ENCODE measurements at regions not wholly inside any gene's neighbourhood (a gene's known extent, or its start where the extent isn't known, plus 50 kb on each side); places are given as distances from the start of the nearest gene placed in this dataset.

DNA sequence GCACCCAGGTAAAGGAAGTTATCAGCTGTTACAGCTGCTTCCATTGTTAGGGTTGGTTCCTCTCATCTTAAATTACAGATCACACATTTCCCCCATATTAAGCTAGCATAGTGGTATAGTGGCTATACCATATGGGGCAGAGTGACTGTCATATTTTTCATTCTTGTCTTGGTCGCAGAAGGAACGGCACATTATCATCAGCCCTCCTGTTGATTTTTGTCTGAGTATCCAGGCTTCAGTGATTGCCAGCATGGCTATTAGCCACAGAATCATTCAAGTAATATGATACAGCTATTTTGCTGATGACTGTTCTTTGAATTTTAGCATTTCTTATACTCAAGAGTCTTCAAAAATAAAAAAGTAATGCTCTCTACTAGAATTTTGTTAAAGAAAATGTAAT lies 240.9 kb downstream of the LIG4 start:
- FAIRE-seq = no peak
- no peaks in the 10 kb centered on the region for H3K4me1 ChIP-seq (replicated peaks in 1 of 2; ENCODE audit: control insufficient read depth in 2 of 2, insufficient read depth in 2 of 2, low read length in 2 of 2)
- H3K9ac ChIP-seq (ENCODE audit: insufficient read depth in 1 of 2, low read depth in 2 of 2, low read length in 2 of 2) = no peak overlapping the region
- DNase-seq (ENCODE audit: extremely low read depth in 1 of 4, low spot score in 3 of 4) = no peak
- no peak overlapping the region for H3K27ac ChIP-seq (ENCODE audit: extremely low read depth, low read depth, low read length)
- no peak for TF ChIP-seq CHCHD3 (CRISPR knock-in tag; IDR thresholded peaks at IDR 0.05)
- TF ChIP-seq, protein P1, sequence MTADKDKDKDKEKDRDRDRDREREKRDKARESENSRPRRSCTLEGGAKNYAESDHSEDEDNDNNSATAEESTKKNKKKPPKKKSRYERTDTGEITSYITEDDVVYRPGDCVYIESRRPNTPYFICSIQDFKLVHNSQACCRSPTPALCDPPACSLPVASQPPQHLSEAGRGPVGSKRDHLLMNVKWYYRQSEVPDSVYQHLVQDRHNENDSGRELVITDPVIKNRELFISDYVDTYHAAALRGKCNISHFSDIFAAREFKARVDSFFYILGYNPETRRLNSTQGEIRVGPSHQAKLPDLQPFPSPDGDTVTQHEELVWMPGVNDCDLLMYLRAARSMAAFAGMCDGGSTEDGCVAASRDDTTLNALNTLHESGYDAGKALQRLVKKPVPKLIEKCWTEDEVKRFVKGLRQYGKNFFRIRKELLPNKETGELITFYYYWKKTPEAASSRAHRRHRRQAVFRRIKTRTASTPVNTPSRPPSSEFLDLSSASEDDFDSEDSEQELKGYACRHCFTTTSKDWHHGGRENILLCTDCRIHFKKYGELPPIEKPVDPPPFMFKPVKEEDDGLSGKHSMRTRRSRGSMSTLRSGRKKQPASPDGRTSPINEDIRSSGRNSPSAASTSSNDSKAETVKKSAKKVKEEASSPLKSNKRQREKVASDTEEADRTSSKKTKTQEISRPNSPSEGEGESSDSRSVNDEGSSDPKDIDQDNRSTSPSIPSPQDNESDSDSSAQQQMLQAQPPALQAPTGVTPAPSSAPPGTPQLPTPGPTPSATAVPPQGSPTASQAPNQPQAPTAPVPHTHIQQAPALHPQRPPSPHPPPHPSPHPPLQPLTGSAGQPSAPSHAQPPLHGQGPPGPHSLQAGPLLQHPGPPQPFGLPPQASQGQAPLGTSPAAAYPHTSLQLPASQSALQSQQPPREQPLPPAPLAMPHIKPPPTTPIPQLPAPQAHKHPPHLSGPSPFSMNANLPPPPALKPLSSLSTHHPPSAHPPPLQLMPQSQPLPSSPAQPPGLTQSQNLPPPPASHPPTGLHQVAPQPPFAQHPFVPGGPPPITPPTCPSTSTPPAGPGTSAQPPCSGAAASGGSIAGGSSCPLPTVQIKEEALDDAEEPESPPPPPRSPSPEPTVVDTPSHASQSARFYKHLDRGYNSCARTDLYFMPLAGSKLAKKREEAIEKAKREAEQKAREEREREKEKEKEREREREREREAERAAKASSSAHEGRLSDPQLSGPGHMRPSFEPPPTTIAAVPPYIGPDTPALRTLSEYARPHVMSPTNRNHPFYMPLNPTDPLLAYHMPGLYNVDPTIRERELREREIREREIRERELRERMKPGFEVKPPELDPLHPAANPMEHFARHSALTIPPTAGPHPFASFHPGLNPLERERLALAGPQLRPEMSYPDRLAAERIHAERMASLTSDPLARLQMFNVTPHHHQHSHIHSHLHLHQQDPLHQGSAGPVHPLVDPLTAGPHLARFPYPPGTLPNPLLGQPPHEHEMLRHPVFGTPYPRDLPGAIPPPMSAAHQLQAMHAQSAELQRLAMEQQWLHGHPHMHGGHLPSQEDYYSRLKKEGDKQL (CRISPR knock-in tag; IDR thresholded peaks at IDR 0.05; ENCODE audit: borderline replicate concordance) = no peak
- TF ChIP-seq SNIP1 (IDR thresholded peaks at IDR 0.05; ENCODE audit: low read depth) = no peak
- TF ChIP-seq MAZ (CRISPR knock-in tag; conservative IDR thresholded peaks at IDR 0.05 in 1 of 2, IDR thresholded peaks at IDR 0.05 in 1 of 2) = no peak
- no peak for TF ChIP-seq KAT7 (CRISPR knock-in tag; IDR thresholded peaks at IDR 0.05; ENCODE audit: borderline replicate concordance)
- TF ChIP-seq BRF2 (IDR thresholded peaks at IDR 0.05; ENCODE audit: borderline replicate concordance, insufficient read depth, insufficient read length) = no peak
- no peak for TF ChIP-seq HES1 (IDR thresholded peaks at IDR 0.05; ENCODE audit: low read depth)
- no peak for TF ChIP-seq BCOR (IDR thresholded peaks at IDR 0.05)
- no peak for TF ChIP-seq U2AF1 (optimal IDR thresholded peaks at IDR 0.05; ENCODE audit: low read depth, low read length)
- TF ChIP-seq KDM1A (IDR thresholded peaks at IDR 0.05) = no peak
- TF ChIP-seq ETV5 (CRISPR knock-in tag; IDR thresholded peaks at IDR 0.05; ENCODE audit: low read depth) = no peak
- TF ChIP-seq, protein P2, sequence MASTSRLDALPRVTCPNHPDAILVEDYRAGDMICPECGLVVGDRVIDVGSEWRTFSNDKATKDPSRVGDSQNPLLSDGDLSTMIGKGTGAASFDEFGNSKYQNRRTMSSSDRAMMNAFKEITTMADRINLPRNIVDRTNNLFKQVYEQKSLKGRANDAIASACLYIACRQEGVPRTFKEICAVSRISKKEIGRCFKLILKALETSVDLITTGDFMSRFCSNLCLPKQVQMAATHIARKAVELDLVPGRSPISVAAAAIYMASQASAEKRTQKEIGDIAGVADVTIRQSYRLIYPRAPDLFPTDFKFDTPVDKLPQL (IDR thresholded peaks at IDR 0.05; ENCODE audit: extremely low read depth, insufficient read length) = no peak
- no peak for TF ChIP-seq SMARCE1 (IDR thresholded peaks at IDR 0.05)
- no peak for TF ChIP-seq ZNF165 (CRISPR knock-in tag; IDR thresholded peaks at IDR 0.05; ENCODE audit: borderline replicate concordance)
- H3K4me3 ChIP-seq = no peak overlapping the region
- in situ Hi-C loops (cut with MboI) (no loop called here), intact Hi-C loops (cut with micrococcal nuclease) (no loop called here)
- ChIA-PET POLR2A (interaction anchor here (0.7 to 1.4 kb wide), 5 partner anchors 10 to 110 kb away, joined by 3 to 6 read pairs (median 4); no protein-coding TSS in a partner anchor), CTCF (ENCODE audit: low intra/inter-chr PET ratio) (no interaction called here)
- ATAC-seq = peak; percentile 19
- no peak overlapping the region for H3K4me2 ChIP-seq (ENCODE audit: insufficient read depth, low read length)
- H4K20me1 ChIP-seq (replicated peaks; ENCODE audit: control insufficient read depth, insufficient read depth, low read length) = no peaks in the 10 kb centered on the region
- no peaks in the 10 kb centered on the region for H3K9me3 ChIP-seq (replicated peaks; ENCODE audit: control insufficient read depth, insufficient read depth, low read depth, low read length)
- H3K27me3 ChIP-seq (ENCODE audit: control insufficient read depth in 2 of 2, insufficient read depth in 2 of 2, low read length in 2 of 2) = peaks cover 0 to 6% of the 10 kb centered on the region in 2 experiments; a peak in 2 of 5 replicates
- WGBS (ENCODE audit: insufficient coverage, low coverage, missing lambda C conversion rate) = 1% methylated on average over 2 of the region's 2 CpGs
- BruUV-seq (replicated peaks) = no TSS peak
- no peaks in the 10 kb centered on the region for H3K79me2 ChIP-seq (ENCODE audit: control insufficient read depth, insufficient read depth, low read length)
- H2AFZ ChIP-seq (ENCODE audit: low read depth, low read length) = no peak overlapping the region
- no peaks in the 10 kb centered on the region for H3K9me1 ChIP-seq (ENCODE audit: control insufficient read depth, insufficient read depth, low read length)
- no peaks in the 10 kb centered on the region for H3K36me3 ChIP-seq (ENCODE audit: control insufficient read depth, insufficient read depth, low read length)

Measured in K562 (cell line).